Upper lobe of right lung (tissue), 1 donor: ENCODE measurements at regions not wholly inside any gene's neighbourhood (a gene's known extent, or its start where the extent isn't known, plus 50 kb on each side); places are given as distances from the start of the nearest gene placed in this dataset.
A peak's percentile ranks its signal among the peaks of the same experiment; 100 is the strongest.

ENCODE experiments used
- ATAC-seq: fragments of 200-7000 bp; cut with Tn5 transposase; one replicate; pipeline ENCODE4 v1.9.1; 2020; ENCODE audit warnings: mild to moderate bottlenecking, moderate library complexity
- DNase-seq: peaks from one replicate; pipeline ENCODE4 v3.0.0-alpha.2; 2020
- H3K27ac ChIP-seq: fragments of 200-600 bp; one replicate; pipeline ENCODE4 v1.8.0; 2022
- H3K27me3 ChIP-seq: fragments of 200-600 bp; one replicate; pipeline ENCODE4 v1.8.0; 2022; ENCODE audit warnings: mild to moderate bottlenecking
- H3K36me3 ChIP-seq: fragments of 200-600 bp; one replicate; pipeline ENCODE4 v1.8.0; 2022
- H3K4me1 ChIP-seq: fragments of 200-600 bp; one replicate; pipeline ENCODE4 v1.8.0; 2022
- H3K4me3 ChIP-seq: fragments of 200-600 bp; one replicate; pipeline ENCODE4 v1.8.0; 2022; ENCODE audit warnings: mild to moderate bottlenecking
- H3K9me3 ChIP-seq: fragments of 200-600 bp; one replicate; pipeline ENCODE4 v1.8.0; 2022
- CTCF ChIP-seq: fragments of 200-600 bp; IDR thresholded peaks from one replicate; pipeline ENCODE4 v1.8.0; 2022; ENCODE audit warnings: antibody characterized with exemption
- intact Hi-C: fragments of 100-400 bp; cut with DNase I; formaldehyde crosslinking; loops from one replicate; pipeline ENCODE4 v1.11.0; 2022
- donor health status: DM: no; HTN: yes; CAD: no; lungs with severe emphysema.

GRCh38 chr6:129771678-129772077 is 61.7 kb upstream of the ARHGAP18 start:
- H3K27me3 ChIP-seq: peaks cover 9% of the 10 kb centered on the region
- H3K27ac ChIP-seq: no peak overlapping the region
- no peak for ATAC-seq
- H3K4me1 ChIP-seq: peaks cover 8% of the 10 kb centered on the region
- TF ChIP-seq CTCF: no peak
- no peak overlapping the region for H3K4me3 ChIP-seq
- H3K36me3 ChIP-seq: no peaks in the 10 kb centered on the region
- intact Hi-C loops: no loop called here
- DNase-seq: no peak
- no peaks in the 10 kb centered on the region for H3K9me3 ChIP-seq

DNA sequence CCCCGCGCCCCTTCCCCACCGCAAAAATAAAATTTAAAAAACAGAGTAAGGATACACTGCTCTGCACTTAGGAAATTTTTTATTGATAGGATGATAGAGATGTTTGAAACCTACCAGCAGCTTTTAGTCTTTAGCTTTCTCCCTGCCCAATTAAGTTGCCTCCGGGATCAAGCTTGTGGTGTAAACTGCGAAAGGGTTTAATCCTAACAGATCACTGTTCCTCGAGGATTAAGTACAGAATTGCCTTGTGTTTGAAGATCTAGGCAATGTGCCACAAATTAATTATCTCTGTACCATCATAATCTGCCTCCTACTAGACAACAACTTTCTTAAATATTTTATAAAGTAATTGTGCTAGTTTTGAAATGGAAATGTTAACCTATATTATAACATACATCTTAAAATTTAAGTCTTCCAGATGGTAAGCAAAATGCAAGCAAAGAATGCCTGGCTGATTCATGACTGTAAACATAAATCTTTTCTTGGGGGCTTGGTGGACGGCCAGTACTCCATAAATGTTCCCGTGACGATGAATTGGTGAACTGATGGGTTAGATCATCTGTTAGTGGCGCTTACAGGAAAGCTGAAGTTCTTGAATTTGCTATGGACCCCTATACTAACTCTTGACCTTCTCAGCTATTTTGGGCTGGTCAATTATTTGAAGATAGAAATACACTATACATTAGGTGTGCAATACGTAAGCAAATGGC is 58.0 kb upstream of the ARHGAP18 start:
- no peak overlapping the region for H3K4me3 ChIP-seq
- no peak for TF ChIP-seq CTCF
- H3K27ac ChIP-seq: no peak overlapping the region
- DNase-seq: no peak
- peaks cover 20% of the 10 kb centered on the region for H3K27me3 ChIP-seq
- intact Hi-C loops: no loop called here
- ATAC-seq: no peak
- H3K4me1 ChIP-seq: peaks cover 9% of the 10 kb centered on the region
- H3K36me3 ChIP-seq: no peaks in the 10 kb centered on the region
- H3K9me3 ChIP-seq: no peaks in the 10 kb centered on the region

DNA sequence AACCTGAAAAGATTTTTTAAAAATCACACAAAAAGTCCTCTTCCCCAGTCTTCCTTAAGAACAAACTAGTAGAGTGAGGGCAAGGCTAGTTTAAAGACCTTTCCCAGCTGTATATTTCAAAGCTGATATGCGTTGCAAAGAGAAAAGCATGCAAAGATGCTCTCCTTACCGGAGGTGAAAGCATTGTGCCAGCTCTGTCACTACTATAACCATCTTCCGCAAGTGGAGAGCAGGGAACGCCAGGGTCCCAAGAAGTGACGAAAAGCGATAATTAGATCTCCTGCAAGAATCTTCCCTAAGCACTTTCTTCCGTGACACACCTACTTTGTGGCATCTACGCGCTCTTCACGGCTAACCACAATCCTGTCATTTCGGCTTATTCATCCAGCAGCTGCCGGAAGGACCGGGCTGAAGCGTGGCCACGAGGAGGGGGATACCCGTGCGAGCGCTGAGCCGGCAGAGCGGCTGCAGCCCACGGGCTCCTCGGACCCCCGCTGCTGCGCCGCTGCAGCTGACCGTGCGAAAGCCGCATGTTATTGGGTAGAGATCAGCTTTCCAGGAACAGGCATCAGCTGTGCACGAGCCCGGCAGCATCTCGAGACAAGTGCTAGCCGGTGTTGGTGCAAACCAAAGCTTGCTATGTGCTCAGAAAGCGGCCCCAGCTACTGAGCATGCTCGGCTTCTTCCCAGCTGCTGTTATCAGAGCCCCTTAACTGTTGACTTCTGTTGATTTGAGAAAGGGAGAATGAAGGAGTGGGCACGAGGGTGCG is 57.2 kb upstream of the ARHGAP18 start:
- ATAC-seq: peak; percentile 69
- peak overlapping the region; percentile 34 for H3K4me3 ChIP-seq
- peaks cover 9% of the 10 kb centered on the region for H3K4me1 ChIP-seq
- no peak overlapping the region for H3K27ac ChIP-seq
- no peak for TF ChIP-seq CTCF
- DNase-seq: peak; percentile 69
- H3K27me3 ChIP-seq: peaks cover 20% of the 10 kb centered on the region
- intact Hi-C loops: no loop called here
- H3K9me3 ChIP-seq: no peaks in the 10 kb centered on the region
- no peaks in the 10 kb centered on the region for H3K36me3 ChIP-seq

DNA sequence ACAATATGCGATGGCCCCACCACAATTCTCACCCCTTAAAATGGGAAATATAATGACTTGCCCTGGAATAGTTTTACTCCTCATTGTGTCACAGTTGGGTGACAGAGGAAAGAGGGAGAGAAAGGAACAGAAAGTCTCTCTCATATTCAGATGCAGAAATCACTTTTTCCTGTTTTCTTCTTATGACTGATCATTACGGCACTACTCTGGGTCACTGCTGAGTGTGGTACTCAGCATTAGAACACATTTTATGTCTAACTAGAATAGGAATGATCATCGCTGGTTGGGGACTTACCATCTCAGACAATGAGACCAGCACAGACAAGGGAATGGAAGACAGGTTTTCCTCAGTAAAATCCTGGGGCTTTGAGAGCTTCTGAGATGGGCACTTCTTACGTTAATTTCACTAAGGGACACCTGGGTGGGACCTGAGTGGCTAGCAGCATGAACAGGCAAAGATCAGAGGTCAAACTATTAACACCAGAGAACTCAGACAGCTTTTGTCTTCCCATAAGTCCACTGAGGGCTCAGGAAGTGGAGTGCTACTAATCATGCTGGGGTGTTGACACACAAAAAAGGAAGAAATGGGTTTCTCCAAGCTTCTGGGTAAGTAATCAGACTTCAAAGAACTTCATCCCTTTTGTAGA is 54.9 kb upstream of the ARHGAP18 start:
- intact Hi-C loops: no loop called here
- no peak overlapping the region for H3K4me3 ChIP-seq
- no peaks in the 10 kb centered on the region for H3K36me3 ChIP-seq
- H3K4me1 ChIP-seq: peaks cover 9% of the 10 kb centered on the region
- TF ChIP-seq CTCF: no peak
- DNase-seq (no peak), ATAC-seq (no peak)
- peaks cover 20% of the 10 kb centered on the region for H3K27me3 ChIP-seq
- H3K27ac ChIP-seq: no peak overlapping the region
- no peaks in the 10 kb centered on the region for H3K9me3 ChIP-seq

DNA sequence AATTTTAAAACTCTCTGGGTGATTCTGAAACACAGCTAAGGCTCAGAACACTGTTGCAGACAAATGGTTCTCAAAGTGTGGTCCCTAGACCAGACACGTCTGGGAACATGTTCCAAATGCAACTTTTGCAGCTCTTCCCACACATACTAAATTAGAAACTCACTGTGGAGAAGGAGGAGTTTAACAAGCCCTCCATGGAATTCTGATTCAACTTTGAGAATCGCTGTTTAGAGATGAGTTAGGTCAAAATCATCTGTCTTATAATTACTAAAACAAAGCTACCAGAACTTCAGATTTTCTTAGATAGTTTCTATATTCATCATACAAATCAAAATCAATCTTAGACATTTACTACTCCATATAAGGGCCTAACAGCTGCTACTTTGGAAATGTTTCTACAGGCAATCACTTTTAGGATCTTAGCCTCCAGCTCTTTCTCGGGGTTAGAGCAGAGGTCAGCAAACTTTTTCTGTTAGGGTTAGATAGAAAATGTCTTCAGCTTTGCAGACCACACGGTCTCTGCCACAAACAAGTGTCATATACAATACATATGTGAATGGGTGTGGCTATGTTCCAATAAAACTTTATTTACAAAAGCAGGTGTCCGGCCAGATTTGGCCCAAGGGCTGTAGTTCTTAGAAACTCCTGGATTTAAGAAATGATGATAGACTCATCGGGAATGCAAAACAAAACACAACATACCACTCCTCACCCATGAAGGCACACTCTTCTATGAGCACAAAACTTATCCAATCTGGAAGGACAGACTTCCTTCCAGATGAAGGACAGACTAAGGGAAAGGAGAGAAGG is 50.0 kb upstream of the ARHGAP18 start:
- intact Hi-C loops: no loop called here
- no peaks in the 10 kb centered on the region for H3K9me3 ChIP-seq
- no peaks in the 10 kb centered on the region for H3K4me1 ChIP-seq
- no peaks in the 10 kb centered on the region for H3K36me3 ChIP-seq
- no peak for TF ChIP-seq CTCF
- ATAC-seq (no peak), DNase-seq (no peak)
- H3K27me3 ChIP-seq: peaks cover under 1% of the 10 kb centered on the region
- H3K27ac ChIP-seq: no peak overlapping the region
- H3K4me3 ChIP-seq: no peak overlapping the region
